ENCODE measurements at regions not wholly inside any gene's neighbourhood (a gene's known extent, or its start where the extent isn't known, plus 50 kb on each side); places are given as distances from the start of the nearest gene placed in this dataset.

GRCh38 chr14:84592770-84593169, 937.2 kb upstream of the FLRT2 start:
- H3K27ac ChIP-seq (replicated peaks): no peak overlapping the region
- no peaks in the 10 kb centered on the region for H3K27me3 ChIP-seq (ENCODE audit: insufficient read depth, poor library complexity, severe bottlenecking)
- H3K4me3 ChIP-seq (replicated peaks; ENCODE audit: insufficient read depth, low read length): no peak overlapping the region
- DNase-seq (ENCODE audit: low read depth in 1 of 2, low spot score in 1 of 2): no peak
- no peak for TF ChIP-seq SPI1 (IDR thresholded peaks at IDR 0.05; ENCODE audit: borderline replicate concordance, low read depth)
- TF ChIP-seq CTCF (IDR thresholded peaks at IDR 0.05; ENCODE audit: insufficient read depth, low read length): no peak
- no peak for TF ChIP-seq POLR2AphosphoS5 (IDR thresholded peaks at IDR 0.05; ENCODE audit: low read depth)
- TF ChIP-seq GABPA (IDR thresholded peaks at IDR 0.05; ENCODE audit: low read depth): no peak
- TF ChIP-seq REST (IDR thresholded peaks at IDR 0.05; ENCODE audit: insufficient replicate concordance, low read depth): no peak

DNA sequence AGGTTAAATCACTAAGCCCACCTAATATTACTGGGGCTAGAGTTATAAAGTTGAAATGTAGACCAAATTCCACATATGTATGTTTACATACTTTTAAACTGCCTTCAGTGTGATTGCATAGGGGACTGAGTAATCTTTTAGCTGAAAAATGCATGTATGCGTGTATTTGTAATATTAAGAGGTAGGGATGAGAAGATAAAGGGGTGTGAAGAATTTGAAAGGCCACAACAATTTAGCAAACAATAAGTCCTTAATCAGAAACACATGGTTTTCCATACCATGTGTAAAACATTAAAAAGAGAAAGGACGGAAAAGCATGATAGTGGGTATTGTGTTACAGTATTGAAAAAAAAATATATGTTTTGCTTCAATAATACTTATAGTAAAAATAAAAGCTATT, 919.9 kb upstream of the FLRT2 start:
- no peak for DNase-seq (ENCODE audit: low read depth in 1 of 2, low spot score in 1 of 2)
- Histone ChIP-seq H3K27me3 (ENCODE audit: insufficient read depth, poor library complexity, severe bottlenecking) (no peaks in the 10 kb centered on the region), H3K4me3 (replicated peaks; ENCODE audit: insufficient read depth, low read length) (no peak overlapping the region), H3K27ac (replicated peaks) (no peak overlapping the region)
- TF ChIP-seq SPI1 (IDR thresholded peaks at IDR 0.05; ENCODE audit: borderline replicate concordance, low read depth) (no peak), CTCF (IDR thresholded peaks at IDR 0.05; ENCODE audit: insufficient read depth, low read length) (no peak), POLR2AphosphoS5 (IDR thresholded peaks at IDR 0.05; ENCODE audit: low read depth) (no peak), REST (IDR thresholded peaks at IDR 0.05; ENCODE audit: insufficient replicate concordance, low read depth) (no peak)

- Histone ChIP-seq H3K4me3 (replicated peaks; ENCODE audit: insufficient read depth, low read length) (no peak overlapping the region), H3K27ac (replicated peaks) (no peak overlapping the region), H3K27me3 (ENCODE audit: insufficient read depth, poor library complexity, severe bottlenecking) (no peaks in the 10 kb centered on the region)
- no peak for TF ChIP-seq REST (IDR thresholded peaks at IDR 0.05; ENCODE audit: insufficient replicate concordance, low read depth)
- no peak for TF ChIP-seq CTCF (IDR thresholded peaks at IDR 0.05; ENCODE audit: insufficient read depth, low read length)
- TF ChIP-seq POLR2AphosphoS5 (IDR thresholded peaks at IDR 0.05; ENCODE audit: low read depth): no peak
- TF ChIP-seq GABPA (IDR thresholded peaks at IDR 0.05; ENCODE audit: low read depth): no peak
- no peak for TF ChIP-seq SPI1 (IDR thresholded peaks at IDR 0.05; ENCODE audit: borderline replicate concordance, low read depth)
- DNase-seq (ENCODE audit: low read depth in 1 of 2, low spot score in 1 of 2): no peak
Measured at GRCh38 chr14:84622357-84622756, 907.6 kb upstream of the FLRT2 start.
